HG03175 (cell line): ENCODE measurements at regions not wholly inside any gene's neighbourhood (a gene's known extent, or its start where the extent isn't known, plus 50 kb on each side); places are given as distances from the start of the nearest gene placed in this dataset.
A peak's percentile ranks its signal among the peaks of the same experiment; 100 is the strongest.
"Not testable (repeated sequence)": the region's sequence is repeated elsewhere in the genome, so short reads cannot be mapped to it uniquely, and the experiment has no call there.

Experiments
- ATAC-seq: cut with Tn5 transposase; IDR thresholded peaks from one replicate; pipeline ENCODE4 v1.9.1; 2021; ENCODE audit warnings: mild to moderate bottlenecking, moderate library complexity; ENCODE audit not compliant: unreplicated experiment

- ATAC-seq: no peak
These were observed 163.4 kb upstream of the IL12B start for GRCh38 chr5:159493696-159494095.

- no peak for ATAC-seq
These were observed 166.5 kb upstream of the IL12B start for GRCh38 chr5:159496773-159497172.

GRCh38 chr5:159497221-159497620 lies 166.9 kb upstream of the IL12B start:
- ATAC-seq: no peak

GRCh38 chr5:159498630-159499029 lies 168.3 kb upstream of the IL12B start:
- ATAC-seq: no peak

- not testable (repeated sequence) for ATAC-seq
These were observed 171.8 kb upstream of the IL12B start for GRCh38 chr5:159502116-159502515.

- ATAC-seq: no peak
These were observed 172.9 kb upstream of the IL12B start for GRCh38 chr5:159503236-159503635.

- ATAC-seq: no peak
These were observed 174.0 kb upstream of the IL12B start for GRCh38 chr5:159504106-159504856.

GRCh38 chr5:159504857-159505304 lies 174.6 kb upstream of the IL12B start:
- no peak for ATAC-seq

- ATAC-seq: no peak
These were observed 176.8 kb upstream of the IL12B start for GRCh38 chr5:159507055-159507454.

GRCh38 chr5:159507661-159508060 lies 177.4 kb upstream of the IL12B start:
- ATAC-seq: no peak

GRCh38 chr5:159508344-159508743 lies 178.1 kb upstream of the IL12B start:
- ATAC-seq: no peak

- no peak for ATAC-seq
These were observed 178.8 kb upstream of the IL12B start for GRCh38 chr5:159509002-159509660.

- ATAC-seq: no peak
These were observed 180.0 kb upstream of the IL12B start for GRCh38 chr5:159510282-159510681.

GRCh38 chr5:159511570-159511969 lies 181.3 kb upstream of the IL12B start:
- ATAC-seq: no peak

GRCh38 chr5:159512064-159512463 lies 181.8 kb upstream of the IL12B start:
- no peak for ATAC-seq

GRCh38 chr5:159514229-159514810 lies 184.0 kb upstream of the IL12B start:
- ATAC-seq: no peak

GRCh38 chr5:159515197-159515596 lies 184.9 kb upstream of the IL12B start:
- ATAC-seq: no peak

- peak; percentile 96 for ATAC-seq
These were observed 185.7 kb upstream of the IL12B start for GRCh38 chr5:159515909-159516415.

- ATAC-seq: no peak
These were observed 188.1 kb upstream of the IL12B start for GRCh38 chr5:159518371-159518770.

- ATAC-seq: no peak
These were observed 189.1 kb upstream of the IL12B start for GRCh38 chr5:159519365-159519764.

GRCh38 chr5:159522841-159523240 lies 192.6 kb upstream of the IL12B start:
- no peak for ATAC-seq

GRCh38 chr5:159524279-159524678 lies 194.0 kb upstream of the IL12B start:
- ATAC-seq: not testable (repeated sequence)
